ENCODE measurements at regions not wholly inside any gene's neighbourhood (a gene's known extent, or its start where the extent isn't known, plus 50 kb on each side); places are given as distances from the start of the nearest gene placed in this dataset.

GRCh38 chr4:123017078-123017477, 94.7 kb upstream of the NUDT6 start:
- TF ChIP-seq CTCF (IDR thresholded peaks at IDR 0.05 in 4 of 5, conservative IDR thresholded peaks at IDR 0.05 in 1 of 5), result no peak
- no peak for TF ChIP-seq POLR2A (IDR thresholded peaks at IDR 0.05)

Measured in gastrocnemius medialis (tissue), 4 donors.